NOMO-1 treated with DMSO at 0.1 percent for 48 hours (cell line): ENCODE measurements at regions not wholly inside any gene's neighbourhood (a gene's known extent, or its start where the extent isn't known, plus 50 kb on each side); places are given as distances from the start of the nearest gene placed in this dataset.
A peak's percentile ranks its signal among the peaks of the same experiment; 100 is the strongest.

Source experiments
- DNase-seq: peaks from one replicate; lab custom pipeline; 2025; ENCODE audit not compliant: unreplicated experiment; lab: John Stamatoyannopoulos, UW

DNA sequence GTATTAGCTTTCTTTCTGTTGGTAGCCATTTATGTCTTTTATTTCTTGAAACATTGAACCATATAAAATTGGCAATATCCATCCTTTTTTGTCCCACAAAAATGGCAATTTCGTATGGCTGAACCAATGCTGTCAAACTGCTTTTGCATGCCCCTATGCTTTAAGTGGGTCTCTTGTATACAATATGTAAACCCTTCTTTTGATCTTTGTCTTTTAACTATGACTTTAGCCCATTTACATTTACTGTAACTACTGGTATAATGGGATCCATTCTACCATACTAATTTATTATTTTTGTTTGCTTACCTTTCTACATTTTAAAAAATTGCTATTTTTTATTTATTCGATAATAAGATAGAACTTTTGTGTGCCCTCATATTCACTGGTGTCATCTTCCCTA is 93.4 kb downstream of the TENT4A start:
- DNase-seq: no peak

DNA sequence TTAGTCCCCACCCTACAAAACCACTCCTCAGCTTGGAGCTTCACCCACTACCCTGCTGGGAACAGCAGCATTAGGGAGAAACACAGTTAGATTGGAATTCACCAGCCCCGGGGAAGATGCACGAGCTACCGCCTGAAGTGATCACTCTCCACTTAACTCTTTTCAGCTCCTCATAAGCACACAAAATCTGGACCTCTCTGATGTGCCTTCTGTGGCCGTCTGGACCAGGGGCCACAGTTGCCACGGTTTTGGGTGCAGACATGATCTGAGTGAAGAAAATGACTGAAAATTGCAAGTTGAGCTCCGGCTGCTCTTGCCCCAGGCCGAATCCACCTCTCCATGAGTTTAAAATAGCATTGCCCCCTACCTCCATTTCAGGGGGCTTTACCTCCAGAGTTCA is 95.2 kb downstream of the TENT4A start:
- no peak for DNase-seq

DNA sequence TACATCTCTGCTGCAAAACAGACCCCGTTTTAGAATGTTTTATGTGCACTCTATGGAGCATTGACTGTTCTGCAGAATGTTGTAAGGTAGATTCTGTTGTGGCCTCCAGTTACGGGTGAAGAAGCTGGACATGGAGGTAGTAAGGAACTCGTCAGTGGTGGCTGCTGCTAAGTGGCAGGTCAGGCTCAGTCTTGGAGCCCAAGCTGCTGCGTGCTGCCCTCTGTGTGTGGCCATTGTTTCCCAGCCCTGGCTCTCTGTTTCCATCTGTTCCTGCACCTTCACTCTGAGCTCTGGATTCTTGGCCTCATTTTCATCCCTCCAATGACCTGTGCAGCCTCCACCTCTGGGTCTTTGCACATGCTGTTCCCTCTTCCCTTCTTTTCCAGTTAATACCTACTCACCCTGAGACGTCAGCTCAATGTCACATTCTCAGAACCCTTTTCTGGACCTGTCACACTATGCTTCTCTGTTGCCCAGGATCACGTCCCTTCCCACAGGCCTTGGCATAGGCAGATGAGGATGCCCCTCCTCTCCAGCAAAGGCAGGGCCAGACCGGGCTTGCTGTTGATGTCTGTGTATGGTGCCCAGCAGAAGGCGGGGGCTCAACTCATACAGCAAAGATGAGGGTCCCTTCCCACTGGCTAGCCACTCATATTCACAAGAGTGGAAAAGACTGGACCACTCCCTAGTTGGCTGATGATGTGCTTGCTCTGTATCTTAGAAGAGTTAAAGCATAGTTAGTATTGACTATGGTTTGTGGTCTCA is 97.6 kb downstream of the TENT4A start:
- DNase-seq: no peak

DNA sequence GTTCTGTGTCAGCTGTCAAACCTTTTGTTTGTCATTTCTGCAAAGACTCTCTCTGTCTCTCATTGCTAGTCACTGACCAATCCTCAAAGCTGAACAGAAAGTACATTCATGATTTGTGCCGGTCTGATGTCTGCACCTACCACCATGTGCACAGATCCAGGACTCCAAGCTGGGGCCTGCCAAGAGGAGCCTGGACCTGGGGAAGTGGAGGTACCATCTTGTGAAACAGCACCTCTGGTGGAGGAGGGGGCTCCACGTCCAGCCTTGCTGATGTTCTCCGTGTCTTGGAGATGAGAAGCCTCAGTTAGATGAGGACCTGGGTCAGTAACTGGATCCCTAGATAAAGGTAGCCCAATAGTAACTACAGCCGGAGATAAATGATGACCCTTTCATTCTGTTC is 98.9 kb downstream of the TENT4A start:
- DNase-seq: no peak

DNA sequence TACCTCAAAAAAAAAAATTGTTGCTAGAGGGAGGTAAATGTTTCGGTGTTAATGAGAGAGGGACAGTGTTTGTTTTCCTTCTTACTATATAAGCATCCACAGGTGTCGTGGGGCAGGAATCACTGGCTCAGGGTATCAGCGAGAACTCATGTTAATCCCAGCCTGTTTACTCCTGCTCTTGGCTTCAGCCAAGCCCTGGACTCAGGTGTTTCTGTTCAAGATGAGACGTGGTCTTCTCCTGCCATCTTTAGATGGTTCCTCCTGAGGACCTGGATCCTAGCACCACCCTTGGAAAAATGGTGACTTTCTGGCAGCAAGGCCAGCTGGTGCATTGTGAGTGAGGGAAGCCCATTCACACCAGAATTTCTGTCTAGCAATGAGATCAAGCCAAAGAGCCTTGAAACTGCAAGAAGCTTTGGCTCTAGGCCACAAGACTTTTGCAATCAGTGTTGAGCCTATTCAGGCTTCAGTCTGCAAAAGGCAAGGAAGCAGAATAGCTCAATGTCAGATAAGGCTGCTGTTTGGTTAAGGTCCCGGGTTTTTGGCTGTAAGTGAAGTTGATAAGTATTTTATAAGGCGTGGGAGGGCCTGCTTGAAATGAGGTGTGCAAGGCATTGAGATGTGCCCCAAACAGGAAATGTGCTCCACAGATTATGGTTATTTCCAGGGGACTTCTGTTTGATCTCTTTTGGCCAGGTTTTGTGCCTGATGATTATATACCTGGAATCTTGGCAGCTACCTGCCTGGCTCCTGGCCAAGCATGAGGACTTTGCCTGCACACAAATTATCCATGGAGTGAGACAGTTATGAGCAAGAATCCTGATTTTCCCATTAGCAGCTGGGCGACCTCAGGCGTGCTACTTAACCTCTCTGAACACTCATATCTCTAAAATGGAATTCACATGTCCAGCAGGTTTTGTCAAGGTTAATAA is 99.8 kb downstream of the TENT4A start:
- DNase-seq: no peak

DNA sequence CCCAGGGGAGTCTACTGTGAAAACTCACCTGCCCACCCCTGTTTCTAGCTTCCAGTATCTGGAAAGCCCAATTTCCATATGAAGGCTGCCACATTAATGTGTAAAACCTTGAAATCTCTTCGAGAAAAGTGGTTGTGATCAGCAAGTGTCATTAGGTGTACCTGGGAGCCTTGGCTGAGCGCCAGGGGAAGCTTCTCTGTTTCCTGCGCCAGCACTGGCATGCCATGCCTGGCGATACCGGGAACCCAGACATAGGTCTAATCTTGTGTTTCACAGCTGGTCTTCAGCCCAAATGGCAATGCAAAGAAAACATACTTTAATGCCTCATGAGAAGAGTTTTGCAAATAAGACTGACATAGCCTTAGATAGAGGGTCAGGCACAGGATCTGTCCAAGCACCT is 101.6 kb downstream of the TENT4A start:
- no peak for DNase-seq

DNA sequence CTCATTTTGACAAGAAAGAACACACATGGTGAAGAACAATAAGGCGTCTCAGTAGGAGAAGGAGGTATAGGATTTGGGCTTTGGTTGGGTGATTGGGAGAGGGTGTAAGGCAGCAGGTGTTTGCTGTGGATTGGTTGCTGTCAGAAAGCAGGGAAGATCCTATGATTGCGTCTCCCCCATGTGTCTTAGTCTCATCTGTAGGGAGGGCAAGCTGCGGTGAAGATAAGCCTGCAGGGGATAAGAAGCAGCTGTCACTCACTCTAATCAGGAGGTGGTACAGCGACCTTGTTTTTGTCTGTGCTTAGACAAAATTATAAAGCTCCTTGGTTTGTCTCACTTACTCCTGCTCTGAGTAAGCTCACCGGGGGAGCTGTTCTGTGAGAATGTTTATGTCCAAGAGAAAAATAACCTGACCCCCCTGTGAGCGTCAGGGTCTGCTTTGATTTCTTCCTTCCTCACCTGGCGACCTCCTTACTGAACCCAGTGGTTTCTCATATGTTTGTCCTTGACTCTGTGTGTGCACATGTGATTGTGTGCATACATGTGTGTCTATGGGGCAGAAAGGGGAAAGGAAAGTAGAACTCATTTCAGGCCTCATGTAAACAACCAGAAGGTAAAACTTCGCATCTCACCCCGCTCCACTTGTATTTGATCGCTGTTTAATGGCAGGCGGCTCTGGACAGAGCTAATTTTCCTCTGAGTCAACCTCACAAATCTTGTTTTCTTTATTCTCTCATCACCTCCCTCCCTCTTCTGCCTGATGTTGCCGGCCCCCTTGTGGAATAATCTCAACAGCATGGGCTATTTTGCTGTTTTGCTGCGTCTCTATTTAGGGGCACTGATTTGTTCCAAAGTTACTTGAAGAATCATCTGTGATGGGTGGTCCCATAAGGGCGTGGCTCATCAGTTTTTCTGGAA is 105.6 kb downstream of the TENT4A start:
- DNase-seq: no peak

DNA sequence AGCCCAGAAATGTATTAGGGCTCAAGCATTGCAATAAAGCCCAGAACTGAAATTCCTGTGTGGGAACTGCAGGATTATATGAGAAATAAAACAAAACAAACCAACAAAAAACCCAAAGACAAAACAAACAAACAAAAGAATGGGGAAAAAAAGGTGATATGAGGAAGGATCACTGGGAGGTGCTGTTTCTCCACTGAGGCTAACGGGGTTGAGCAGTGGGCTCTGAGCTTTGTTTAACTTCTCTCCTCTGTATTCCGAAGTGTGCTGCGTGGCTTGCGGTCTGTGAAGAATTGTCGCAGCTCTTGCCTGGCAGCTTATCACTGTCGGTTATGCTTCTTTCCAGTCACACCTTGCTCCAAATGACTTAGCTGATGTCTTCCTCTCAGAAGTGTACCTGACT is 106.3 kb downstream of the TENT4A start:
- no peak for DNase-seq

DNA sequence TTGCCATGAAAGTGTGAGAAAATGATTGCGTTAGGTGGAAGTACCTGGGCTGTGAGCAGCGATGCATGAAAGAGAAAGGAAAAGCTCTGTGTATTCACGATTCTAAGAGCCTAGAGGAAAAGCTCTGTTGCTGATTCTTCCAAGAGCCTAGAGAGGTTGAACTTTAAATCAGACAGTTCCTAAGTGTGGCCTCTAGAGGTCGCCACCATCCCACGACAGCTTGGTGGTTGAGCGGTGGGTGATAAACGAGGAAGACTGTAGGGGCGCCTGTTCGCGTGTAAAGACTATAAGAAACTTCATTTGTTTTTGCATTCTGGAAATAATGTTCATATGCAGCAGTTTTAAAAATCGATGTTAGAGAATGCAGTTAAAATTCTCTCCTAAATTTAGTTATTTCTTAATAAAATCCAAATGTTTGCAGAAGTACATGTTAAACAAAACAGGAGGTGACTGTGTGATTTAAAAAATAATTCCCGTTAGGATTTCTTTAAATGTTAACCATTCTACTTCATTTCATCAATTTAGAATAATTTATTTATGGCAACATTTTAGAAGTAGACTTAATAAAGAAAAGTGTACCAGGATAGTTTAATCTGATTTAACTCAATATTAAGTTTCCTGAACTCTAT is 107.7 kb downstream of the TENT4A start:
- peak; percentile 85 for DNase-seq

DNA sequence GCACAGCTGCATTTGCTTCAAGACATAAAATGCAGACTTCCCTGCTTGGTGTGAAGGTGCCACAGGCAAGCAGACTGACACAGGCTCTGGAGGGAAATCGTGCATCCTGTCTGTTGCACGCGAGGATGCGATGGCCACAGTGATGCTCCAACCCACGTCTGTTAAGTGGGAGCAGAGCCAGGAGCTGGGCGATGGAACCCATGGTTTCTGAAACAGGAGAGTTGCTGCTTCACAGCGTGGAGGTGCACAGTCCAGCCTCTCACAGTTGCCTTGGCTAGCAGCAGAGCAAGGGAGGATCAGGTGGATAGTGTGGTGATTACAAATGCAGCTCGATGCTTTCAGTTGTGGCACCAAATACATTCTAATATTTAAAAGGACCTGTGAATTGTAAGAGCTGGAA is 108.8 kb downstream of the TENT4A start:
- DNase-seq: no peak

DNA sequence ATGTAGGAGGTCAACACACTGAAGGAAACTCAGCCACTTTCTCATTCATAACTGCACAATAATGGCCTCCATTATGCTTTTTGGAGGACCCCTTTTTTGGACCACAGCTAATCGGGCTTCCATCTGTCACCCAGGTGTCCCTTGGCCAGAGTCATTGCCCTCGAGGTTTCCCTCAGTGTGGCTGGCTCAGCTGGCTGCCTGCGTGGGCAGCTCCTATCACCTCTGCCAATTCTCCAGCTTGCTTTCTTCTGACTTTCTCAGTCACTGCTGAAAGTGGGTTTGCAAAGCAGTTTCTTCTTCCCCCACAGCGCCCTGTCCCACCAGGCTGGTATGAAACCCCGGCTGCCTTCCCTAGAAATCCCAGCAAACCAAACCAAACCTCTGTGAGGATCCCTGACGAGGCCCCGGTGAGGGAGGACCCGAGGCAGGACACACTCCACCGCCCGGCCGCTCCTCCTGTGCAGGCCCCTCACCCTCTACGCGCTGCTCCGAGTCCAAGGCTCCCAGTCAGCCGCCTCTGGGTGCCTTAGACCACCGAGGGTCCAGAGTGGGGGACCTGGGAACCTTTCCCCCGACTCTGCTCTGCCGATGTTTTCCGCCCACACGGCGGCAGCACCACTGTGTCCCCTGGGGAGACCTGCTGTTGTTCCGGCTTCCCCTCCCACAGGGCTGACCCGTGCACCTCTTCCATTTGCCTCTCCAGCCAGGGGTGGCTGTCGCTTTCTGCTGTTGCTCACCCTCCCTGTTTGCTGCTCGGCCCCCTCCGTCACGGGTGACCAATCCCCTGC is 109.5 kb downstream of the TENT4A start:
- no peak for DNase-seq

DNA sequence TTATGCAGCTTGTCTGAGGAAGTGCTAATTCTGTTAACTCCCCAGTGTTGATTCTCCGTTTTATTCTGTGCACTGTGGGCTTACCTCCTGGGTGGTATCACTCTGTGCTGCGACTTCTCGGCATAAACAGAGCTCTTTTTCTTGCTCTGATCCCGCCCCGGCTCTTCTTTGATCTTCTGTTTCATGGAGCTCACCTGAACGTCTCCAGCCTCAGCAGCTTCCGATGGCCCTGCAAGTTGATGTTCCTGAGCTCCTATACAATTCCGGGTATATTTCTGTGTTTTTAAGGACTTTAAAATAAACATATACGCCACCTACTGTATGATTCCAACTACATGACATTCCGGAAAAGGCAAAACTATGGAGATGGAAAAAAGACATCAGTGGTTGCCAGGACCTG is 110.8 kb downstream of the TENT4A start:
- no peak for DNase-seq

DNA sequence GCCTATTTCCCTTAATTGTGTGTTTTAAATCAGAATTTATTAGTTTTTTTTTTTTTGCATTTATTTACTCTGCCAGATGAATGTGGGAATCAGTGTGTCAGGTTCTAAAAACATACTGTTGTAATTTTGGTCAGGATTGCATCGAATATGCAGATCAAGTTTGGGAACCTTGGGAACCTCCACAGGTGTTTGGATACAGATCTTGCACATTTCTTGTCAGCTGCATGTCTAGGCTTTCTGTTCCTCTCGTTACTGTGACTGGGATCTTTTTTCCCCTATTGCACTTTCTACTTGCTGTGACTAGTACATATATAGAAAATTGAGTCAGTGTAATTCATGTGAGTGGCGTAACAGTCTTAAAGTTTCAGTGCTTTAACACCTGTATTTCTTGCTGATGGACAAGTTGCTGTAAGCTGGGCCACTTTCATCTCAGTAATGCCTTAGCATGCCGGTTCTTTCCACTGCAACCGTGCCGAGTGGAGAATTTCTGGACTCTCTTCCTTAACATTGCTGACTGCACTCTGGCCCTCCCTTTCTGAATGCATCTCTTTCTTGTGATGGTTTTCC is 112.5 kb downstream of the TENT4A start:
- no peak for DNase-seq

DNA sequence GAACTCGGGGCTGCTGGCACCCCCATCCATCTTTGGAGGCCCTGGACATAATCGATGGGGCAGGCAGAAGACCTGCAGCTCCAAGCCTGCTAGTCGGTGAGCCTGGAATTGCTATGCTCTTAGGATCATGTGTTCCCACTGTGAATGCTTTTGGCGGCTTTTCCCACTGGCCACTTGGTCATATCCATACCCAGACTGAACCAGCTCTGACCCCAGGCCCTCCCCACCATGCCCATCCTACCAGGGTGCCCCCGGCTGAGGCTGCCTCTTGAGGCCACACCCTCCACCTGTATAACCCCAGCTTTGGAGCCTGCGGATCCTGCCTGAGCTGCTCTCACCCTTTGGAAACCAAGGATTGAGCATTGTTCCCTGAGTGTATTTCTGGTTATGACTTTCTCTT is 113.5 kb downstream of the TENT4A start:
- DNase-seq: no peak

DNA sequence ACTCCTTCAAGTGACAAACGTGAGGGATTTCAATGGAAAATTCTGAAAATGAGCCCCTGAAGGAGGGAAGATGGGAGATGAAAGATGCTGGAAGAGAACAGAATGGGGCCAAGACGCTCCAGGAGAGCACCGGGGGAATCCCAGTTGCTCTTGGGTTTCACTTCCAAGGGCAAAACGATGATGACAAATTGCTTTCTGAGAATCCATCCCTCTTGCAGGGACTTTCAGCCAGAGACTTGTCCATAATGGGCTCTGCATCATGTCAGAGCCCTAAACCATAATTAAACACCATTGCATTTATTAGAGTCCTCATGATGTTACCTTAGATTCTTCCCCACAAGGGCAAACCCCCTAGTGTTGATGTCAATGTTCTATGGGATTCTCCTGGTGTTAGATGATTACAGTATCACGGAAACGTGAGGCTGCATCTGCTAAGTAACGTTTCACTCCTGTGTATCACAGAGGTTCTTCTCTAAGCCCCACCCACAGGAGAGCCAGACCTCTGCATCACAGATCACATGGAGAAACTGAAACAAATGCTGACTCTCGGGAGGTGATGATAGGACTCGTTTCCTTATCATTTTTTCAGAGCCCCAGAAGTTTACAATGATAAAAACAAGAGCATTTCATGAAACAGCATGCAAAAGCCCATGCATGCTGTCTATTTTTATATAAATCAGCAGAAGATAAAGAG is 114.4 kb downstream of the TENT4A start:
- peak; percentile 63 for DNase-seq

DNA sequence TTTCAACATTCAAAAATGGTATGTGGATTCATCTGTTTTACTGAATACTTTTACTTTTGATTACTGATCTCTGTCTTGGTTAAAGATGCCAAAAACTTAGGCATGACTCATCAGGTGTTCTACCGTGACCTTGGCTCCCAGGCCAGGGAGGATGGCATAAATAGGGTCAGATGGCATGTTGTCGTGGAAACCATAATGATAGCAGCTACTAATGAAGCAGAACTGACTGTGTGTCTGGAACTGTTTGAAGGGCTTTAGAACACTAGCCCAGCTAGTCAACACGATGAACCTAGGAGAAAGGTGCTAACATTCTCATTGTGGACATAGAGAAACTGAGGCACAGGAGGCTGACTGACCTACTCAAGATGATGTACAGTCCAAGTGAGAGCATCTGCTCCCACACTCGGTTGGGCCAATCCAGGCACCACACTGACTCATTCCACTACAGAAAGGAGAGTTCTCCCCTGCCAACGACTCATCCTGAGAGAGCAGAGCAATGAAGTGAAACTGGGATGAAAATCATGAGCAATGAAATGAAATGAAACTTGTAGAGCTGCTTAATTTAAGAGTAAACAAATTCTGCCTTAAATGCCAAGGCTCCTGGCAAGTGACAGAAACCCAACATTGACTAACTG is 116.0 kb downstream of the TENT4A start:
- no peak for DNase-seq

DNA sequence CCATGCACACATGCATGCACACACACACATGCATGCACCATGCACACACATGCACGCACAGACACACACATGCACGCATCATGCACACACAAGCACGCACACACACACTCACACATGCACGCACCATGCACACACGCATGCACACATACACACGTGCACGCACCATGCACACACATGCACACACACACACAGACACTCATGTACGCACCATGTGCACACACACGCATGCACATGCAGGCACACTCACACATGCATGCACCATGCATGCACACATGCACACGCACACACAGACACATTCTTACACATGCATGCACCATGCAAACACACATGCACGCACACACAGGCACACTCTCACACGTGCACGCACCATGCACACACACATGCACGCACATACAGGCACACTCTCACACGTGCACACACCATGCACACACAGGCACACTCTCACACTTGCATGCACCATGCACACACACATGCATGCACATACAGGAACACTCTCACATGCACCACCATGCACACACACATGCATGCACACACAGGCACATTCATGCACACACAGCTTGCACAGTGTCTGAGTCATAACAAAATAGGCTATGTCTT is 117.5 kb downstream of the TENT4A start:
- DNase-seq: no peak
